Activated CD4-positive, alpha-beta memory T cell treated with anti-CD3 and anti-CD28 coated beads, Interleukin-2, amount 10 ng/mL, durations not matched to agents 7 days and 5 days (primary cell): ENCODE measurements at regions not wholly inside any gene's neighbourhood (a gene's known extent, or its start where the extent isn't known, plus 50 kb on each side); places are given as distances from the start of the nearest gene placed in this dataset.
"Not testable (repeated sequence)": the region's sequence is repeated elsewhere in the genome, so short reads cannot be mapped to it uniquely, and the experiment has no call there.

Experiments
- CTCF ChIA-PET: fragments of 350-600 bp; sonication (Branson Sonifier 250); formaldehyde crosslinking; loops from one replicate; lab custom pipeline; 2021; ENCODE audit warnings: antibody characterized with exemption, inconsistent platforms; lab: Charles Lee
- POLR2A ChIA-PET: fragments of 350-600 bp; sonication (Branson Sonifier 250); formaldehyde crosslinking; loops from one replicate; lab custom pipeline; 2021; ENCODE audit warnings: antibody characterized with exemption; lab: Charles Lee
- DNase-seq: peaks from one replicate; pipeline ENCODE4 v3.0.0-alpha.2; 2020
- H3K27ac Mint-ChIP-seq: one replicate; pipeline ENCODE4 v1.8.0; 2021; ENCODE audit warnings: mild to moderate bottlenecking, mixed read lengths
- H3K27me3 Mint-ChIP-seq: one replicate; pipeline ENCODE4 v1.8.0; 2021; ENCODE audit warnings: mixed read lengths
- H3K36me3 Mint-ChIP-seq: one replicate; pipeline ENCODE4 v1.8.0; 2021; ENCODE audit warnings: low read depth, mixed read lengths
- H3K4me1 Mint-ChIP-seq: one replicate; pipeline ENCODE4 v1.8.0; 2021; ENCODE audit warnings: mixed read lengths
- H3K4me3 Mint-ChIP-seq: one replicate; pipeline ENCODE4 v1.8.0; 2021; ENCODE audit warnings: mild to moderate bottlenecking, mixed read lengths
- H3K9me3 Mint-ChIP-seq: one replicate; pipeline ENCODE4 v1.8.0; 2021; ENCODE audit warnings: mixed read lengths

GRCh38 chr20:22944062-22944461, 91.0 kb upstream of the SSTR4 start:
- ChIA-PET CTCF (no interaction called here), POLR2A (no interaction called here)
- Mint-ChIP-seq H3K4me1 (no peaks in the 10 kb centered on the region), H3K9me3 (no peaks in the 10 kb centered on the region), H3K27ac (no peak overlapping the region), H3K36me3 (no peaks in the 10 kb centered on the region), H3K4me3 (no peak overlapping the region), H3K27me3 (peaks cover 2% of the 10 kb centered on the region)
- no peak for DNase-seq

GRCh38 chr20:22944936-22945335, 90.2 kb upstream of the SSTR4 start:
- H3K36me3 Mint-ChIP-seq = no peaks in the 10 kb centered on the region
- H3K27me3 Mint-ChIP-seq = no peaks in the 10 kb centered on the region
- ChIA-PET CTCF (no interaction called here), POLR2A (no interaction called here)
- no peaks in the 10 kb centered on the region for H3K4me1 Mint-ChIP-seq
- no peak overlapping the region for H3K27ac Mint-ChIP-seq
- DNase-seq = no peak
- H3K9me3 Mint-ChIP-seq = no peaks in the 10 kb centered on the region
- H3K4me3 Mint-ChIP-seq = no peak overlapping the region

- ChIA-PET POLR2A (no interaction called here), CTCF (no interaction called here)
- no peak overlapping the region for H3K4me3 Mint-ChIP-seq
- H3K4me1 Mint-ChIP-seq = no peaks in the 10 kb centered on the region
- H3K27ac Mint-ChIP-seq = no peak overlapping the region
- DNase-seq = no peak
- no peaks in the 10 kb centered on the region for H3K27me3 Mint-ChIP-seq
- H3K36me3 Mint-ChIP-seq = no peaks in the 10 kb centered on the region
- no peaks in the 10 kb centered on the region for H3K9me3 Mint-ChIP-seq
Measured at GRCh38 chr20:22946596-22946995, 88.5 kb upstream of the SSTR4 start.

- CTCF ChIA-PET = no interaction called here
- DNase-seq = no peak
- POLR2A ChIA-PET = no interaction called here
- Mint-ChIP-seq H3K27me3 (no peaks in the 10 kb centered on the region), H3K9me3 (peaks cover 3% of the 10 kb centered on the region), H3K36me3 (no peaks in the 10 kb centered on the region), H3K4me1 (no peaks in the 10 kb centered on the region), H3K4me3 (no peak overlapping the region), H3K27ac (no peak overlapping the region)
Measured at GRCh38 chr20:22949331-22950109, 85.6 kb upstream of the SSTR4 start.

- H3K27ac Mint-ChIP-seq = no peak overlapping the region
- CTCF ChIA-PET = no interaction called here
- H3K9me3 Mint-ChIP-seq = peaks cover 3% of the 10 kb centered on the region
Measured at GRCh38 chr20:22951966-22952365, 83.1 kb upstream of the SSTR4 start.

GRCh38 chr20:22954661-22955060, 80.5 kb upstream of the SSTR4 start:
- H3K9me3 Mint-ChIP-seq = peaks cover 3% of the 10 kb centered on the region
- DNase-seq = no peak
- CTCF ChIA-PET = no interaction called here
- H3K36me3 Mint-ChIP-seq = no peaks in the 10 kb centered on the region
- no peaks in the 10 kb centered on the region for H3K4me1 Mint-ChIP-seq
- no peak overlapping the region for H3K27ac Mint-ChIP-seq
- H3K4me3 Mint-ChIP-seq = no peak overlapping the region
- H3K27me3 Mint-ChIP-seq = no peaks in the 10 kb centered on the region
- POLR2A ChIA-PET = no interaction called here

More at GRCh38 chr20:22951966-22952365, 83.1 kb upstream of the SSTR4 start:
- Mint-ChIP-seq H3K4me1 (no peaks in the 10 kb centered on the region), H3K36me3 (no peaks in the 10 kb centered on the region), H3K27me3 (no peaks in the 10 kb centered on the region), H3K4me3 (no peak overlapping the region)
- POLR2A ChIA-PET = no interaction called here
- no peak for DNase-seq

- Mint-ChIP-seq H3K4me1 (no peaks in the 10 kb centered on the region), H3K27ac (no peak overlapping the region), H3K9me3 (no peaks in the 10 kb centered on the region), H3K27me3 (no peaks in the 10 kb centered on the region), H3K4me3 (no peak overlapping the region), H3K36me3 (no peaks in the 10 kb centered on the region)
- DNase-seq = no peak
- ChIA-PET CTCF (no interaction called here), POLR2A (interaction anchor here (0.8 kb wide), 1 partner anchor 80 kb away, joined by 3 read pairs; no protein-coding TSS in a partner anchor)
Measured at GRCh38 chr20:22958390-22958789, 76.7 kb upstream of the SSTR4 start.

- H3K27ac Mint-ChIP-seq = no peak overlapping the region
- no peaks in the 10 kb centered on the region for H3K36me3 Mint-ChIP-seq
- POLR2A ChIA-PET = no interaction called here
Measured at GRCh38 chr20:22962567-22963439, 72.3 kb upstream of the SSTR4 start.

GRCh38 chr20:22963581-22963980, 71.5 kb upstream of the SSTR4 start:
- ChIA-PET POLR2A (no interaction called here), CTCF (no interaction called here)
- H3K27ac Mint-ChIP-seq = no peak overlapping the region
- no peak for DNase-seq
- H3K4me1 Mint-ChIP-seq = no peaks in the 10 kb centered on the region
- H3K9me3 Mint-ChIP-seq = no peaks in the 10 kb centered on the region
- H3K36me3 Mint-ChIP-seq = no peaks in the 10 kb centered on the region
- peaks cover 2% of the 10 kb centered on the region for H3K27me3 Mint-ChIP-seq
- H3K4me3 Mint-ChIP-seq = no peak overlapping the region

More at GRCh38 chr20:22962567-22963439, 72.3 kb upstream of the SSTR4 start:
- Mint-ChIP-seq H3K9me3 (no peaks in the 10 kb centered on the region), H3K4me1 (no peaks in the 10 kb centered on the region), H3K27me3 (no peaks in the 10 kb centered on the region), H3K4me3 (no peak overlapping the region)
- CTCF ChIA-PET = no interaction called here
- no peak for DNase-seq

GRCh38 chr20:22966787-22967464, 68.2 kb upstream of the SSTR4 start:
- H3K36me3 Mint-ChIP-seq = no peaks in the 10 kb centered on the region
- ChIA-PET POLR2A (no interaction called here), CTCF (no interaction called here)
- H3K27me3 Mint-ChIP-seq = peaks cover 4% of the 10 kb centered on the region
- no peak overlapping the region for H3K4me3 Mint-ChIP-seq
- H3K27ac Mint-ChIP-seq = no peak overlapping the region
- no peaks in the 10 kb centered on the region for H3K9me3 Mint-ChIP-seq
- no peaks in the 10 kb centered on the region for H3K4me1 Mint-ChIP-seq
- no peak for DNase-seq

- CTCF ChIA-PET, H3K4me3 Mint-ChIP-seq, H3K4me1 Mint-ChIP-seq, H3K9me3 Mint-ChIP-seq, DNase-seq, POLR2A ChIA-PET, H3K36me3 Mint-ChIP-seq, H3K27ac Mint-ChIP-seq, H3K27me3 Mint-ChIP-seq: not testable (repeated sequence)
Measured at GRCh38 chr20:22967706-22968105, 67.4 kb upstream of the SSTR4 start.

GRCh38 chr20:22969031-22969430, 66.1 kb upstream of the SSTR4 start:
- DNase-seq, H3K4me3 Mint-ChIP-seq, H3K27me3 Mint-ChIP-seq, CTCF ChIA-PET, POLR2A ChIA-PET, H3K27ac Mint-ChIP-seq, H3K4me1 Mint-ChIP-seq, H3K9me3 Mint-ChIP-seq, H3K36me3 Mint-ChIP-seq: not testable (repeated sequence)

- H3K27me3 Mint-ChIP-seq, POLR2A ChIA-PET, DNase-seq, H3K27ac Mint-ChIP-seq, H3K4me3 Mint-ChIP-seq, H3K9me3 Mint-ChIP-seq, CTCF ChIA-PET, H3K36me3 Mint-ChIP-seq, H3K4me1 Mint-ChIP-seq: not testable (repeated sequence)
Measured at GRCh38 chr20:22971077-22971476, 64.0 kb upstream of the SSTR4 start.
